K562 (cell line): ENCODE measurements at regions not wholly inside any gene's neighbourhood (a gene's known extent, or its start where the extent isn't known, plus 50 kb on each side); places are given as distances from the start of the nearest gene placed in this dataset.

Experiments
- ATAC-seq: fragments of 200-7000 bp; cut with Tn5 transposase; 3 replicates; pipeline ENCODE4 v1.9.1; 2020; ENCODE audit warnings: moderate library complexity
- BruUV-seq: library from RNA; stranded (reverse); fragments of 400-500 nt; replicated peaks from 2 replicates; lab custom pipeline; 2021; lab: Mats Ljungman, UMichigan
- CTCF ChIA-PET: fragments of 300-600 bp; formaldehyde crosslinking; extraction: SDS; loops from one replicate; lab custom pipeline; 2021; ENCODE audit warnings: low intra/inter-chr PET ratio; lab: Yijun Ruan, JAX
- POLR2A ChIA-PET: fragments of 300-600, 350-650 bp; sonication (Branson Sonifier 250); formaldehyde crosslinking; extraction: SDS; loops from one replicate; lab custom pipeline; 2021; ENCODE audit warnings: antibody characterized with exemption, inconsistent platforms; lab: Yijun Ruan, JAX
- DNase-seq, 4 experiments: peaks; one replicate each; pipeline versions ENCODE4 v3.0.0 to v3.0.0-alpha.2; 2011 to 2018; ENCODE audit warnings: low spot score in 3 of 4, mixed read lengths in 3 of 4; ENCODE audit errors: extremely low read depth in 1 of 4
- FAIRE-seq: peaks from 2 replicates; lab custom pipeline; 2011; peaks lifted over from hg19 to GRCh38; lab: Jason Lieb, UNC
- H2AFZ ChIP-seq: 2 replicates; pipeline ENCODE4 v1.6.0; 2011; ENCODE audit warnings: low read depth, low read length, control low read depth, inconsistent platforms
- H3K27ac ChIP-seq: fragments of 200-600 bp; 3 replicates; pipeline ENCODE4 v1.8.0; 2011; ENCODE audit warnings: low read depth, mild to moderate bottlenecking, control low read depth, inconsistent platforms, low read length, moderate library complexity, mixed read lengths; ENCODE audit errors: extremely low read depth
- H3K27me3 ChIP-seq, 2 experiments: fragments of 300-600 bp in 1 of 2; 2 replicates in 1 of 2; 3 replicates in 1 of 2; pipeline versions ENCODE4 v1.6.0 to v1.8.0; 2011; ENCODE audit warnings: inconsistent platforms in 2 of 2, low read length in 2 of 2, mild to moderate bottlenecking in 1 of 2, mixed read lengths in 1 of 2, moderate library complexity in 1 of 2; ENCODE audit not compliant: control insufficient read depth in 2 of 2, insufficient read depth in 2 of 2
- H3K36me3 ChIP-seq: fragments of 300-600 bp; 3 replicates; pipeline ENCODE4 v1.8.0; 2011; ENCODE audit warnings: mild to moderate bottlenecking, low read length, inconsistent platforms; ENCODE audit not compliant: control insufficient read depth, insufficient read depth
- H3K4me1 ChIP-seq, 2 experiments: fragments of 200-600 bp in 1 of 2; replicated peaks in 1 of 2; 2 replicates in 1 of 2; 3 replicates in 1 of 2; pipeline versions ENCODE4 v1.5.1 to v1.8.0; 2011; ENCODE audit warnings: inconsistent platforms in 2 of 2, low read length in 2 of 2, mild to moderate bottlenecking in 1 of 2, mixed read lengths in 1 of 2, moderate library complexity in 1 of 2; ENCODE audit not compliant: control insufficient read depth in 2 of 2, insufficient read depth in 2 of 2
- H3K4me2 ChIP-seq: 2 replicates; pipeline ENCODE4 v1.6.1; 2011; ENCODE audit warnings: low read length, control low read depth, inconsistent platforms, mixed read lengths; ENCODE audit not compliant: insufficient read depth
- H3K4me3 ChIP-seq: fragments of 200-600 bp; sonication (generic), shearing (Covaris generic); 2 replicates; pipeline ENCODE4 v1.5.1; 2016; ENCODE audit warnings: control low read depth, inconsistent platforms
- H3K79me2 ChIP-seq: fragments of 200-600 bp; 3 replicates; pipeline ENCODE4 v1.8.0; 2011; ENCODE audit warnings: low read length, inconsistent platforms; ENCODE audit not compliant: control insufficient read depth, insufficient read depth
- H3K9ac ChIP-seq, 2 experiments: 2 replicates each; pipeline versions ENCODE4 v1.6.0 to v1.6.1; 2011; ENCODE audit warnings: low read depth in 2 of 2, low read length in 2 of 2, control low read depth in 1 of 2, inconsistent platforms in 1 of 2, mild to moderate bottlenecking in 1 of 2, mixed read lengths in 1 of 2; ENCODE audit not compliant: insufficient read depth in 1 of 2
- H3K9me1 ChIP-seq: one replicate; pipeline ENCODE4 v1.6.0; 2011; ENCODE audit warnings: inconsistent platforms, mild to moderate bottlenecking, low read length, moderate library complexity; ENCODE audit not compliant: control insufficient read depth, insufficient read depth
- H3K9me3 ChIP-seq: replicated peaks from 2 replicates; pipeline ENCODE4 v1.5.1; 2011; ENCODE audit warnings: low read depth, low read length, inconsistent platforms; ENCODE audit not compliant: control insufficient read depth, insufficient read depth
- H4K20me1 ChIP-seq: replicated peaks from 2 replicates; pipeline ENCODE4 v1.6.1; 2011; ENCODE audit warnings: low read length, inconsistent platforms, mixed read lengths; ENCODE audit not compliant: control insufficient read depth, insufficient read depth
- CEBPG ChIP-seq, 3 experiments: fragments of 200-800 bp in 1 of 3; sonication (Bioruptor generic) in 1 of 3; sonication (generic) in 1 of 3; formaldehyde crosslinking in 1 of 3; IDR thresholded peaks in 2 of 3; conservative IDR thresholded peaks in 1 of 3; 2 replicates each; pipeline versions ENCODE4 v1.6.1 to v1.8.0; 2016 to 2022; ENCODE audit warnings: missing compliant biosample characterization in 2 of 3, missing genetic modification characterization in 2 of 3, mild to moderate bottlenecking in 1 of 3, missing genetic modification reagents in 1 of 3
- CSDE1 ChIP-seq, 2 experiments: fragments of 450-650 bp; IDR thresholded peaks; 2 replicates each; pipeline ENCODE4 v1.6.1; 2016; ENCODE audit warnings: mild to moderate bottlenecking in 1 of 2
- ERF ChIP-seq: fragments of 450-650 bp; formaldehyde crosslinking; IDR thresholded peaks from 2 replicates; pipeline ENCODE4 v1.4.0; 2020; ENCODE audit warnings: mild to moderate bottlenecking, mixed read lengths
- ETV1 ChIP-seq: fragments of 450-650 bp; conservative IDR thresholded peaks from 2 replicates; pipeline ENCODE4 v1.6.1; 2016; ENCODE audit warnings: missing genetic modification characterization, control low read depth, low read depth, missing compliant biosample characterization
- RFX5 ChIP-seq: IDR thresholded peaks from 2 replicates; pipeline ENCODE4 v1.6.1; 2011; ENCODE audit warnings: low read depth, mild to moderate bottlenecking, improper control_type of control experiment, low read length
- TAF9B ChIP-seq: fragments of 450-650 bp; IDR thresholded peaks from 2 replicates; pipeline ENCODE4 v1.6.1; 2018; ENCODE audit warnings: mild to moderate bottlenecking; ENCODE audit not compliant: partially characterized antibody
- XRCC5 ChIP-seq: fragments of 200-400 bp; formaldehyde crosslinking; IDR thresholded peaks from 2 replicates; pipeline ENCODE4 v1.6.1; 2017; ENCODE audit warnings: low read depth, mild to moderate bottlenecking, low read length
- ZNF79 ChIP-seq: fragments of 250-450 bp; sonication (Bioruptor Pico); IDR thresholded peaks from 2 replicates; pipeline ENCODE4 v1.4.0; 2020; ENCODE audit warnings: low read depth, mild to moderate bottlenecking, moderate library complexity
- WGBS: fragments of 100-300 bp; shearing (Covaris generic); methylation state at CpG from one replicate; pipeline ENCODE4 v1.1.6; 2016; ENCODE audit warnings: low coverage, mixed read lengths; ENCODE audit not compliant: insufficient coverage; ENCODE audit errors: missing lambda C conversion rate; 5-methylcytosine and 5-hydroxymethylcytosine counted together
- in situ Hi-C: fragments of 300-500 bp; cut with MboI; formaldehyde crosslinking; loops from 4 replicates; pipeline ENCODE4 v1.15.0; 2018; ENCODE audit warnings: inconsistent platforms, mixed read lengths
- intact Hi-C: fragments of 100-400 bp; cut with micrococcal nuclease; formaldehyde crosslinking; loops from 2 replicates; pipeline ENCODE4 v1.14.2; 2022
- TF ChIP-seq, protein P1 (sequence below): IDR thresholded peaks from 2 replicates; pipeline ENCODE4 v1.6.1; 2014; ENCODE audit warnings: antibody characterized with exemption
- TF ChIP-seq, protein P2 (sequence below): fragments of 250-450 bp; sonication (Bioruptor Pico); IDR thresholded peaks from 2 replicates; pipeline ENCODE4 v1.5.0; 2021; ENCODE audit warnings: mild to moderate bottlenecking, moderate library complexity
- TF ChIP-seq, protein P3 (sequence below): fragments of 450-650 bp; IDR thresholded peaks from one replicate; pipeline ENCODE4 v1.6.1; 2018; ENCODE audit warnings: mild to moderate bottlenecking, moderate library complexity; ENCODE audit not compliant: partially characterized antibody
- TF ChIP-seq, protein P4 (sequence below): fragments of 250-450 bp; sonication (Bioruptor Pico); IDR thresholded peaks from 2 replicates; pipeline ENCODE4 v1.8.0; 2021; ENCODE audit warnings: borderline replicate concordance, mild to moderate bottlenecking, moderate library complexity; ENCODE audit not compliant: poor library complexity, severe bottlenecking

DNA sequence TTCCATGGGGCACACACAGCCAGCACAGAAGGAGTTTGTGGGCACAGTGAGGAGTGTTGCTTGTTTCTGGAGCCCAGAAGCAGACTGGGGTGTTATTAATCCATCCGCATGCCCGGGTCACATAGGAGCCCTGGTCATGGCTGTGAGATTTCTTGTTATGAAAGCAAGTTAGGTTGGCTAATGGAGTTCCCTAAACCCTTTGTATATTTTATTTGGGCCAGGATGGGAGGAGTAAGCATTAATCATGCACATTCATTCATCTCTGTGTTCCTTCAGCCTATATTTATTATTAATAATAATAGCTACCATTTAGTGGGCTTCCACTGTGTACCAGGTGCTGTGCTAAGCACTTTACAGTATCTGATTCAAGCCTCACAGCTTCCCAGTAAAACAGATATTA, 200.6 kb upstream of the CDH5 start:
- no TSS peak for BruUV-seq
- H3K9me3 ChIP-seq = no peaks in the 10 kb centered on the region
- FAIRE-seq = no peak
- H3K36me3 ChIP-seq = no peaks in the 10 kb centered on the region
- no peak overlapping the region for H2AFZ ChIP-seq
- intact Hi-C loops (no loop called here), in situ Hi-C loops (no loop called here)
- no peaks in the 10 kb centered on the region for H3K27me3 ChIP-seq
- no peak overlapping the region for H3K4me3 ChIP-seq
- H3K27ac ChIP-seq = no peak overlapping the region
- WGBS = 0% methylated on average over 2 of the region's 2 CpGs
- no peaks in the 10 kb centered on the region for H3K4me1 ChIP-seq
- no peak overlapping the region for H3K9ac ChIP-seq
- H3K9me1 ChIP-seq = no peaks in the 10 kb centered on the region
- H4K20me1 ChIP-seq = no peaks in the 10 kb centered on the region
- no peak for ATAC-seq
- POLR2A ChIA-PET = interaction anchor here (0.5 kb wide), 1 partner anchor 882 kb away, joined by 4 read pairs; no protein-coding TSS in a partner anchor
- H3K4me2 ChIP-seq = no peak overlapping the region
- DNase-seq = no peak
- H3K79me2 ChIP-seq = no peaks in the 10 kb centered on the region
- TF ChIP-seq, protein P1, sequence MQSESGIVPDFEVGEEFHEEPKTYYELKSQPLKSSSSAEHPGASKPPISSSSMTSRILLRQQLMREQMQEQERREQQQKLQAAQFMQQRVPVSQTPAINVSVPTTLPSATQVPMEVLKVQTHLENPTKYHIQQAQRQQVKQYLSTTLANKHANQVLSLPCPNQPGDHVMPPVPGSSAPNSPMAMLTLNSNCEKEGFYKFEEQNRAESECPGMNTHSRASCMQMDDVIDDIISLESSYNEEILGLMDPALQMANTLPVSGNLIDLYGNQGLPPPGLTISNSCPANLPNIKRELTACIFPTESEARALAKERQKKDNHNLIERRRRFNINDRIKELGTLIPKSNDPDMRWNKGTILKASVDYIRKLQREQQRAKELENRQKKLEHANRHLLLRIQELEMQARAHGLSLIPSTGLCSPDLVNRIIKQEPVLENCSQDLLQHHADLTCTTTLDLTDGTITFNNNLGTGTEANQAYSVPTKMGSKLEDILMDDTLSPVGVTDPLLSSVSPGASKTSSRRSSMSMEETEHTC = no peak
- TF ChIP-seq ERF = no peak
- no peak for TF ChIP-seq CEBPG (CRISPR knock-in tag; IDR thresholded peaks at IDR 0.05)
- TF ChIP-seq CEBPG (tag; conservative IDR thresholded peaks at IDR 0.05 in 1 of 2, IDR thresholded peaks at IDR 0.05 in 1 of 2) = no peak
- TF ChIP-seq, protein P2, sequence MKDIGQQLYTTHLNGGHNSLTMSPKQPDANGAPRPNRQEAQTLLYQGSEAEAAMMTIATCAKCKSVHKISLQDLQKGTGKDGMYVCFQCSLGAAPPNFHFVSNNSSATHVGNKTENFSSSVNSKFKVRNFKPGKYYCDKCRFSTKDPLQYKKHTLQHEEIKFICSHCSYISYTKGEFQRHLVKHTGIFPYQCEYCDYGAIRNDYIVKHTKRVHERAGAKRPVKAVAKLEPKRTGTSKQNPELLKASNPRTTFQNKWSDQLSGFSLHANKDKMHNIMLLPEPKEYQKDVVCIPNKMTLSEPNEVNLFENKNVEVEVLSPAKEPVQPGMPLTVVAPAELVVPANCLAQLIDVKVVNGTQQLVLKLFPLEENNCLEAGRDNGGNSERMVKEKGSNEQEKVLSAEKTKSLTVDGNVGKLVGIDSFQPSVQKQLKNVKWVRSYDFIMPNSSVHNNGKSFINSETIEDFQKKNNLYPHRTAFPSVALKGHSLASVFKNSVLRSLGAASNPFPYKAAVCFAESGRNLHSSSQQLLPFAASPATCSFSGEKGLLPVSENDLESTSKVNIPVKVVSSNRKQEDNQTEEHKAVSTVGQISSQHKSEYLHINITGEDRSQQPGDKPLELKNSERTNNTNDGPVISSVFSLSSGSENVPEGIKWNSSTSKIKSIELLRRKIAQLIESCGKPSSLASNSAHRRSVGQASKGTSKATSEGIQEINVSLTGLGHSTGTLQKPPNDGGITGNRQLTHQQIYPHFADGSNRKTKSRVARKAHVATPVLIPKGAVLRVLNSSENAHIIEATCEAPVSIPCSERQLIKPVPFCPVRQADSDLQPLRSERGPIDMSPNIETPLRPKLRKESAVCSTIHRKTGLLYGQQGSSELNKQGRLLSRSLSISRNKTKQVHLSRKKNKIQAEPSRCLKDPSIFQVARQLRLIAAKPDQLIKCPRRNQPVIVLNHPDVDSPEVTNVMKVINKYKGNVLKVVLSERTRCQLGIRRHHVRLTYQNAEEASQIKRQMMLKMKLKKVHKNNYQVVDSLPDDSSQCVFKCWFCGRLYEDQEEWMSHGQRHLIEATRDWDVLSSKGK (CRISPR knock-in tag) = no peak
- TF ChIP-seq RFX5 = no peak
- TF ChIP-seq, protein P3, sequence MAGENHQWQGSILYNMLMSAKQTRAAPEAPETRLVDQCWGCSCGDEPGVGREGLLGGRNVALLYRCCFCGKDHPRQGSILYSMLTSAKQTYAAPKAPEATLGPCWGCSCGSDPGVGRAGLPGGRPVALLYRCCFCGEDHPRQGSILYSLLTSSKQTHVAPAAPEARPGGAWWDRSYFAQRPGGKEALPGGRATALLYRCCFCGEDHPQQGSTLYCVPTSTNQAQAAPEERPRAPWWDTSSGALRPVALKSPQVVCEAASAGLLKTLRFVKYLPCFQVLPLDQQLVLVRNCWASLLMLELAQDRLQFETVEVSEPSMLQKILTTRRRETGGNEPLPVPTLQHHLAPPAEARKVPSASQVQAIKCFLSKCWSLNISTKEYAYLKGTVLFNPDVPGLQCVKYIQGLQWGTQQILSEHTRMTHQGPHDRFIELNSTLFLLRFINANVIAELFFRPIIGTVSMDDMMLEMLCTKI = no peak
- no peak for TF ChIP-seq CSDE1 (IDR thresholded peaks at IDR 0.05)
- TF ChIP-seq TAF9B = no peak
- TF ChIP-seq XRCC5 = no peak
- no peak for TF ChIP-seq ETV1 (tag)
- TF ChIP-seq ZNF79 = no peak
- TF ChIP-seq, protein P4, sequence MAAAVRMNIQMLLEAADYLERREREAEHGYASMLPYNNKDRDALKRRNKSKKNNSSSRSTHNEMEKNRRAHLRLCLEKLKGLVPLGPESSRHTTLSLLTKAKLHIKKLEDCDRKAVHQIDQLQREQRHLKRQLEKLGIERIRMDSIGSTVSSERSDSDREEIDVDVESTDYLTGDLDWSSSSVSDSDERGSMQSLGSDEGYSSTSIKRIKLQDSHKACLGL = no peak
- TF ChIP-seq, all 486 proteins: peak for 0
- CTCF ChIA-PET = no interaction called here
